GM12891 (cell line): ENCODE measurements at regions not wholly inside any gene's neighbourhood (a gene's known extent, or its start where the extent isn't known, plus 50 kb on each side); places are given as distances from the start of the nearest gene placed in this dataset.

Experiments used
- POLR2A ChIP-seq: IDR thresholded peaks from 2 replicates; pipeline ENCODE4 v1.6.1; 2011; ENCODE audit warnings: low read depth, low read length, control low read depth
- POLR2AphosphoS5 ChIP-seq: IDR thresholded peaks from 2 replicates; pipeline ENCODE4 v1.6.1; 2011; ENCODE audit warnings: low read depth, low read length, control low read depth

DNA sequence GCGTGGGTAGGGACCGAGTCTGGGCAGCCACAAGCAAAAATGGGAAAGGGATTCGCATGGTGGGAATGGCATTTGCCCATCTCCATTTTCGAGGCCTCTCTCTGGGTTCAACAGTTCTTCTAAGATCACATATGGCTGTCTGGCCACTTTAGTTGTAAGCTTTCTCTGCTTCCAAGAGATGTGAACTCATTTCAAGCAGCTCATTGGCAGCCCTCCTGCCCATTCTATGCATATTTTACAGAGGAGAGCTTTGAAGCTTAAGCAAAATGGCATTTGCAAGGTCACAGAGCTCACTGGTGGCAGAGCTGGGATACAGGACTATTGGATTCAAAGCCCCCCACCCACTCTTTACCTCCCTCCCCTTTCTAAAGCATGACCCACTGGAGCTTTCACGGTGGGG, 93.7 kb downstream of the HHIPL2 start:
- TF ChIP-seq POLR2AphosphoS5: no peak
- TF ChIP-seq POLR2A: no peak
